ENCODE measurements at regions not wholly inside any gene's neighbourhood (a gene's known extent, or its start where the extent isn't known, plus 50 kb on each side); places are given as distances from the start of the nearest gene placed in this dataset.

- Histone ChIP-seq H3K9ac (ENCODE audit: insufficient read depth in 1 of 2, low read length in 2 of 2) (no peak overlapping the region), H3K36me3 (ENCODE audit: control insufficient read depth in 4 of 4, insufficient read depth in 4 of 4, low read length in 4 of 4) (no peaks in the 10 kb centered on the region), H3K4me3 (no peak overlapping the region), H3K27ac (ENCODE audit: low read depth in 1 of 2, low read length in 1 of 2) (no peak overlapping the region), H3K4me1 (ENCODE audit: control insufficient read depth in 5 of 5, insufficient read depth in 5 of 5, low read length in 5 of 5) (no peaks in the 10 kb centered on the region), H3K27me3 (ENCODE audit: control insufficient read depth in 3 of 3, insufficient read depth in 3 of 3, low read length in 2 of 3) (no peaks in the 10 kb centered on the region), H3K9me3 (ENCODE audit: control insufficient read depth in 4 of 4, insufficient read depth in 3 of 4, low read length in 3 of 4) (no peaks in the 10 kb centered on the region)
- no peak for TF ChIP-seq CTCF (IDR thresholded peaks at IDR 0.05; ENCODE audit: control extremely low read depth, extremely low read depth)
- 40 to 63% methylated on average over 5 of the region's 5 CpGs for WGBS, 2 donors
- no peak for ATAC-seq (ENCODE audit: insufficient read depth, low FRiP score)
- DNase-seq: peak in 1 of 3 donors; percentile 18
Observed at GRCh38 chr2:157990173-157990572, 111.5 kb upstream of the UPP2 start.

GRCh38 chr2:157989227-157989626, 112.4 kb upstream of the UPP2 start:
- TF ChIP-seq CTCF (IDR thresholded peaks at IDR 0.05; ENCODE audit: control extremely low read depth, extremely low read depth): no peak
- H3K9ac ChIP-seq (ENCODE audit: insufficient read depth in 1 of 2, low read length in 2 of 2): no peak overlapping the region
- H3K27ac ChIP-seq (ENCODE audit: low read depth in 1 of 2, low read length in 1 of 2): no peak overlapping the region
- H3K36me3 ChIP-seq (ENCODE audit: control insufficient read depth in 4 of 4, insufficient read depth in 4 of 4, low read length in 4 of 4): no peaks in the 10 kb centered on the region
- 91 to 93% methylated on average over 5 of the region's 5 CpGs for WGBS, 2 donors
- DNase-seq: no peak
- no peaks in the 10 kb centered on the region for H3K4me1 ChIP-seq (ENCODE audit: control insufficient read depth in 5 of 5, insufficient read depth in 5 of 5, low read length in 5 of 5)
- no peaks in the 10 kb centered on the region for H3K9me3 ChIP-seq (ENCODE audit: control insufficient read depth in 4 of 4, insufficient read depth in 3 of 4, low read length in 3 of 4)
- H3K27me3 ChIP-seq (ENCODE audit: control insufficient read depth in 3 of 3, insufficient read depth in 3 of 3, low read length in 2 of 3): no peaks in the 10 kb centered on the region
- H3K4me3 ChIP-seq: no peak overlapping the region
- no peak for ATAC-seq (ENCODE audit: insufficient read depth, low FRiP score)

GRCh38 chr2:157986761-157987160, 110.6 kb upstream of the ACVR1 start:
- no peaks in the 10 kb centered on the region for H3K9me3 ChIP-seq (ENCODE audit: control insufficient read depth in 4 of 4, insufficient read depth in 3 of 4, low read length in 3 of 4)
- no peak for DNase-seq
- ATAC-seq (ENCODE audit: insufficient read depth, low FRiP score): no peak
- no peak overlapping the region for H3K9ac ChIP-seq (ENCODE audit: insufficient read depth in 1 of 2, low read length in 2 of 2)
- no peak for TF ChIP-seq CTCF (IDR thresholded peaks at IDR 0.05; ENCODE audit: control extremely low read depth, extremely low read depth)
- no peak overlapping the region for H3K4me3 ChIP-seq
- H3K36me3 ChIP-seq (ENCODE audit: control insufficient read depth in 4 of 4, insufficient read depth in 4 of 4, low read length in 4 of 4): no peaks in the 10 kb centered on the region
- no peak overlapping the region for H3K27ac ChIP-seq (ENCODE audit: low read depth in 1 of 2, low read length in 1 of 2)
- H3K27me3 ChIP-seq (ENCODE audit: control insufficient read depth in 3 of 3, insufficient read depth in 3 of 3, low read length in 2 of 3): no peaks in the 10 kb centered on the region
- H3K4me1 ChIP-seq (ENCODE audit: control insufficient read depth in 5 of 5, insufficient read depth in 5 of 5, low read length in 5 of 5): no peaks in the 10 kb centered on the region

- no peak overlapping the region for H3K4me3 ChIP-seq
- no peak for TF ChIP-seq CTCF (IDR thresholded peaks at IDR 0.05; ENCODE audit: control extremely low read depth, extremely low read depth)
- ATAC-seq (ENCODE audit: insufficient read depth, low FRiP score): no peak
- H3K4me1 ChIP-seq (ENCODE audit: control insufficient read depth in 5 of 5, insufficient read depth in 5 of 5, low read length in 5 of 5): no peaks in the 10 kb centered on the region
- DNase-seq: no peak
- no peaks in the 10 kb centered on the region for H3K36me3 ChIP-seq (ENCODE audit: control insufficient read depth in 4 of 4, insufficient read depth in 4 of 4, low read length in 4 of 4)
- no peak overlapping the region for H3K9ac ChIP-seq (ENCODE audit: insufficient read depth in 1 of 2, low read length in 2 of 2)
- peaks cover 0 to 7% (median 3%) of the 10 kb centered on the region in 4 donors for H3K9me3 ChIP-seq (ENCODE audit: control insufficient read depth in 4 of 4, insufficient read depth in 3 of 4, low read length in 3 of 4)
- H3K27me3 ChIP-seq (ENCODE audit: control insufficient read depth in 3 of 3, insufficient read depth in 3 of 3, low read length in 2 of 3): no peaks in the 10 kb centered on the region
- no peak overlapping the region for H3K27ac ChIP-seq (ENCODE audit: low read depth in 1 of 2, low read length in 1 of 2)
Observed at GRCh38 chr2:157984866-157985265, 108.7 kb upstream of the ACVR1 start.
